ENCODE measurements at regions not wholly inside any gene's neighbourhood (a gene's known extent, or its start where the extent isn't known, plus 50 kb on each side); places are given as distances from the start of the nearest gene placed in this dataset.

DNA sequence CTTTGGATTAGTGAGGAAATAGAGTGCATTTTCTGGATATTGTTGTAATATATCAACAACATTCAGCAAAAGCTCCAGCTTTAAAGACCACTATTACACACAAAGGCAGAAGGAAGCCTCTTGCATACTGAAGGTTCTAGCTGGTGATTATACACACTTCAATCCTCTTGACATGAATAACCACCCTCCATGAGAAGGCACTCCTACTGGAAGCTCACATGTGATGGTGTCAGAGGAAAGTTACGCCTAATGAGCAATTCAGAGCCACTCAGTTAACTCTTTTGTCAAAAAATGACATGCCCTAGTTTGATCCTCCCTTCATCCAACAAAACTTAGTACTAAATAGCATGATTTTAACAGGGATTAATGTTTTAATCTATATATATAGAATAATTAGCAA, 124.6 kb upstream of the LYSMD4 start:
- Mint-ChIP-seq H3K36me3 (ENCODE audit: insufficient read depth, unreplicated experiment) (peaks cover under 1% of the 10 kb centered on the region), H3K4me1 (ENCODE audit: insufficient read depth, unreplicated experiment) (no peaks in the 10 kb centered on the region), H3K9me3 (ENCODE audit: unreplicated experiment) (no peaks in the 10 kb centered on the region), H3K27ac (ENCODE audit: low read depth, unreplicated experiment) (no peak overlapping the region), H3K27me3 (ENCODE audit: insufficient read depth, unreplicated experiment) (peaks cover 81% of the 10 kb centered on the region), H3K4me3 (ENCODE audit: unreplicated experiment) (no peak overlapping the region)
- TF ChIP-seq, protein P1, sequence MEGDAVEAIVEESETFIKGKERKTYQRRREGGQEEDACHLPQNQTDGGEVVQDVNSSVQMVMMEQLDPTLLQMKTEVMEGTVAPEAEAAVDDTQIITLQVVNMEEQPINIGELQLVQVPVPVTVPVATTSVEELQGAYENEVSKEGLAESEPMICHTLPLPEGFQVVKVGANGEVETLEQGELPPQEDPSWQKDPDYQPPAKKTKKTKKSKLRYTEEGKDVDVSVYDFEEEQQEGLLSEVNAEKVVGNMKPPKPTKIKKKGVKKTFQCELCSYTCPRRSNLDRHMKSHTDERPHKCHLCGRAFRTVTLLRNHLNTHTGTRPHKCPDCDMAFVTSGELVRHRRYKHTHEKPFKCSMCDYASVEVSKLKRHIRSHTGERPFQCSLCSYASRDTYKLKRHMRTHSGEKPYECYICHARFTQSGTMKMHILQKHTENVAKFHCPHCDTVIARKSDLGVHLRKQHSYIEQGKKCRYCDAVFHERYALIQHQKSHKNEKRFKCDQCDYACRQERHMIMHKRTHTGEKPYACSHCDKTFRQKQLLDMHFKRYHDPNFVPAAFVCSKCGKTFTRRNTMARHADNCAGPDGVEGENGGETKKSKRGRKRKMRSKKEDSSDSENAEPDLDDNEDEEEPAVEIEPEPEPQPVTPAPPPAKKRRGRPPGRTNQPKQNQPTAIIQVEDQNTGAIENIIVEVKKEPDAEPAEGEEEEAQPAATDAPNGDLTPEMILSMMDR (IDR thresholded peaks at IDR 0.05; ENCODE audit: unreplicated experiment) = no peak
- CTCF ChIA-PET = no interaction called here
- POLR2A ChIA-PET = no interaction called here
- intact Hi-C loops (cut with micrococcal nuclease) = no loop called here
- no peak for DNase-seq (ENCODE audit: unreplicated experiment)
- no TSS peak for BruUV-seq (replicated peaks)

- intact Hi-C loops (cut with micrococcal nuclease) = no loop called here
- no TSS peak for BruUV-seq (replicated peaks)
- no peak for DNase-seq (ENCODE audit: unreplicated experiment)
- Mint-ChIP-seq H3K27ac (ENCODE audit: low read depth, unreplicated experiment) (no peak overlapping the region), H3K4me1 (ENCODE audit: insufficient read depth, unreplicated experiment) (no peaks in the 10 kb centered on the region), H3K4me3 (ENCODE audit: unreplicated experiment) (no peak overlapping the region), H3K27me3 (ENCODE audit: insufficient read depth, unreplicated experiment) (peaks cover 76% of the 10 kb centered on the region), H3K9me3 (ENCODE audit: unreplicated experiment) (no peaks in the 10 kb centered on the region), H3K36me3 (ENCODE audit: insufficient read depth, unreplicated experiment) (peaks cover 4% of the 10 kb centered on the region)
- ChIA-PET CTCF (no interaction called here), POLR2A (no interaction called here)
- TF ChIP-seq, protein P1 (IDR thresholded peaks at IDR 0.05; ENCODE audit: unreplicated experiment) = no peak
These were observed 117.3 kb upstream of the LYSMD4 start for GRCh38 chr15:99850517-99850916.

DNA sequence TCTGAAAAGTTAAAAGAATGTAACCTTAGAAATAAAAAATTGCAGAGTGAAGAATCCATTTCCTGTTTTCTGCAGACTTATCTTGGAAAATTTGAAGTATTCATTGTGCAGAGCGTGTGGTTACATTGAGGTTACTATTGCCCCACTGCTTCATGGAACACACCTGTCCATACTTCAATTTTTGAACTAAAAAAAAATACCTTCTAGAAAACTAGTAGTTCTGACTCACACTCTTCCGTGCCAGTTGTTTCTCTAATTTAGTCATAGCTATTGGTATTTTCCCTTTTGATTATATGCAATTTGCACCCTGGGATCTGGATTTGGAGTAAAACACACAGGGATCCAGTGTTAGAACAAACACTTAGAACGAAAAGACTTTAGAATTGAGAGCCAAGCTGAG, 111.8 kb upstream of the LYSMD4 start:
- ChIA-PET CTCF (interaction anchor here (0.6 to 1.2 kb wide), 3 partner anchors 89 to 582 kb away, joined by 3 to 4 read pairs (median 3); no protein-coding TSS in a partner anchor), POLR2A (interaction anchor here (0.7 to 1.0 kb wide), 2 partner anchors 9 to 340 kb away, joined by 3 read pairs; no protein-coding TSS in a partner anchor)
- Mint-ChIP-seq H3K36me3 (ENCODE audit: insufficient read depth, unreplicated experiment) (no peaks in the 10 kb centered on the region), H3K4me3 (ENCODE audit: unreplicated experiment) (no peak overlapping the region), H3K27me3 (ENCODE audit: insufficient read depth, unreplicated experiment) (peaks cover 71% of the 10 kb centered on the region), H3K9me3 (ENCODE audit: unreplicated experiment) (no peaks in the 10 kb centered on the region), H3K4me1 (ENCODE audit: insufficient read depth, unreplicated experiment) (no peaks in the 10 kb centered on the region), H3K27ac (ENCODE audit: low read depth, unreplicated experiment) (no peak overlapping the region)
- peak; percentile 11 for DNase-seq (ENCODE audit: unreplicated experiment)
- TF ChIP-seq, protein P1 (IDR thresholded peaks at IDR 0.05; ENCODE audit: unreplicated experiment) = no peak
- no TSS peak for BruUV-seq (replicated peaks)
- intact Hi-C loops (cut with micrococcal nuclease) = no loop called here

DNA sequence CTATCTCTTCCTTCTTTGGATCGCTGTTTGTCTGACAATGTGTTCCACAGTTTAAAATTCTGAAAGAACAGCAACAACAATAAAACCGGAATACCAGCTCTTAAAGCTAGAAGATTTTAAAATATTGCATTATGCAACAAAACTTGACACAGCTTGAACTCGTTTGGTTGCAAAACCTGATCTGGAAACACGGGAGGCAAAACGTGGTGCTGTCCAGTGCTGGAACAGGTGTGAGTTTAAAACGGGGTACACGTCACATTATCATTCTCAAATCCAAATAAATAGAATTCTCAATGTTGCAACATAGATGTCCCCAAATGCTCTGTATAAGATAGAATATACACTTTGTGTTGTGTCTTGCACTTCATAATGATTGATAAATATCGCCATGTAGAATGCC, 110.9 kb upstream of the LYSMD4 start:
- ChIA-PET POLR2A (no interaction called here), CTCF (interaction anchor here (0.6 to 0.9 kb wide), 2 partner anchors 88 to 1940 kb away, joined by 3 read pairs; no protein-coding TSS in a partner anchor)
- TF ChIP-seq, protein P1 (IDR thresholded peaks at IDR 0.05; ENCODE audit: unreplicated experiment) = no peak
- Mint-ChIP-seq H3K36me3 (ENCODE audit: insufficient read depth, unreplicated experiment) (no peaks in the 10 kb centered on the region), H3K4me3 (ENCODE audit: unreplicated experiment) (no peak overlapping the region), H3K27me3 (ENCODE audit: insufficient read depth, unreplicated experiment) (peaks cover 71% of the 10 kb centered on the region), H3K27ac (ENCODE audit: low read depth, unreplicated experiment) (no peak overlapping the region), H3K9me3 (ENCODE audit: unreplicated experiment) (no peaks in the 10 kb centered on the region), H3K4me1 (ENCODE audit: insufficient read depth, unreplicated experiment) (no peaks in the 10 kb centered on the region)
- intact Hi-C loops (cut with micrococcal nuclease) = no loop called here
- BruUV-seq (replicated peaks) = no TSS peak
- DNase-seq (ENCODE audit: unreplicated experiment) = no peak
